HL-60 (cell line): ENCODE measurements at regions not wholly inside any gene's neighbourhood (a gene's known extent, or its start where the extent isn't known, plus 50 kb on each side); places are given as distances from the start of the nearest gene placed in this dataset.

Experiments used
- DNase-seq, 2 experiments: peaks; one replicate each; pipeline ENCODE4 v3.0.0-alpha.2; 2010 to 2020; ENCODE audit warnings: low read depth in 1 of 2, low spot score in 1 of 2
- H3K27ac ChIP-seq: fragments of 250-450 bp; sonication (Bioruptor Pico); replicated peaks from 2 replicates; pipeline ENCODE4 v1.5.1; 2020; ENCODE audit warnings: mild to moderate bottlenecking, moderate library complexity
- H3K27me3 ChIP-seq: fragments of 250-450 bp; sonication (Bioruptor Pico); 2 replicates; pipeline ENCODE4 v1.5.1; 2021; ENCODE audit warnings: mild to moderate bottlenecking, moderate library complexity; ENCODE audit not compliant: insufficient read depth, poor library complexity, severe bottlenecking
- H3K4me3 ChIP-seq: replicated peaks from 2 replicates; pipeline ENCODE4 v1.5.1; 2011; ENCODE audit warnings: mild to moderate bottlenecking, control low read depth, low read length; ENCODE audit not compliant: insufficient read depth
- CTCF ChIP-seq: IDR thresholded peaks from one replicate; pipeline ENCODE4 v1.5.1; 2011; ENCODE audit warnings: low read length, control low read depth, inconsistent platforms; ENCODE audit not compliant: insufficient read depth
- GABPA ChIP-seq: IDR thresholded peaks from 2 replicates; pipeline ENCODE4 v1.6.1; 2012; ENCODE audit warnings: low read depth
- POLR2AphosphoS5 ChIP-seq: IDR thresholded peaks from 2 replicates; pipeline ENCODE4 v1.6.1; 2012; ENCODE audit warnings: low read depth
- SPI1 ChIP-seq: IDR thresholded peaks from 2 replicates; pipeline ENCODE4 v1.6.1; 2012; ENCODE audit warnings: low read depth, mild to moderate bottlenecking, borderline replicate concordance
- TF ChIP-seq, protein P1 (sequence below): IDR thresholded peaks from 2 replicates; pipeline ENCODE4 v1.6.1; 2012; ENCODE audit warnings: low read depth; ENCODE audit not compliant: insufficient replicate concordance

DNA sequence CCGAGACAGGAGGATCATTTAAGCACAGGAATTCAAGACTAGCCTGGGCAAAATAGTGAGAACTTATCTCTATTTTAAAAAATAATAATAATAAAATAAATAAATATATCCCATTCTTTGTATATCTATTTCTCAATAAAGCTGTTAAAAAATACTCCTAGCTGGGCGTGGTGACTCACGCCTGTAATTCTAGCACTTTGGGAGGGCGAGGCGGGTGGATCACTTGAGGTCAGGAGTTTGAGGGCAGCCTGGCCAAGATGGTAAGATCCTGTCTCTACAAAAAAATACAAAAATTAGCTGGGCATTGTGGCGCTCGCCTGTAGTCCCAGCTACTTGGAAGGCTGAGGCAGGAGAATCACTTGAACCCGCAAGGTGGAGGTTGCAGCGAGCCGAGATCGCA lies 75.7 kb upstream of the TBX3 start:
- no peak for DNase-seq
- H3K27ac ChIP-seq = no peak overlapping the region
- TF ChIP-seq CTCF = no peak
- TF ChIP-seq, protein P1, sequence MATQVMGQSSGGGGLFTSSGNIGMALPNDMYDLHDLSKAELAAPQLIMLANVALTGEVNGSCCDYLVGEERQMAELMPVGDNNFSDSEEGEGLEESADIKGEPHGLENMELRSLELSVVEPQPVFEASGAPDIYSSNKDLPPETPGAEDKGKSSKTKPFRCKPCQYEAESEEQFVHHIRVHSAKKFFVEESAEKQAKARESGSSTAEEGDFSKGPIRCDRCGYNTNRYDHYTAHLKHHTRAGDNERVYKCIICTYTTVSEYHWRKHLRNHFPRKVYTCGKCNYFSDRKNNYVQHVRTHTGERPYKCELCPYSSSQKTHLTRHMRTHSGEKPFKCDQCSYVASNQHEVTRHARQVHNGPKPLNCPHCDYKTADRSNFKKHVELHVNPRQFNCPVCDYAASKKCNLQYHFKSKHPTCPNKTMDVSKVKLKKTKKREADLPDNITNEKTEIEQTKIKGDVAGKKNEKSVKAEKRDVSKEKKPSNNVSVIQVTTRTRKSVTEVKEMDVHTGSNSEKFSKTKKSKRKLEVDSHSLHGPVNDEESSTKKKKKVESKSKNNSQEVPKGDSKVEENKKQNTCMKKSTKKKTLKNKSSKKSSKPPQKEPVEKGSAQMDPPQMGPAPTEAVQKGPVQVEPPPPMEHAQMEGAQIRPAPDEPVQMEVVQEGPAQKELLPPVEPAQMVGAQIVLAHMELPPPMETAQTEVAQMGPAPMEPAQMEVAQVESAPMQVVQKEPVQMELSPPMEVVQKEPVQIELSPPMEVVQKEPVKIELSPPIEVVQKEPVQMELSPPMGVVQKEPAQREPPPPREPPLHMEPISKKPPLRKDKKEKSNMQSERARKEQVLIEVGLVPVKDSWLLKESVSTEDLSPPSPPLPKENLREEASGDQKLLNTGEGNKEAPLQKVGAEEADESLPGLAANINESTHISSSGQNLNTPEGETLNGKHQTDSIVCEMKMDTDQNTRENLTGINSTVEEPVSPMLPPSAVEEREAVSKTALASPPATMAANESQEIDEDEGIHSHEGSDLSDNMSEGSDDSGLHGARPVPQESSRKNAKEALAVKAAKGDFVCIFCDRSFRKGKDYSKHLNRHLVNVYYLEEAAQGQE = no peak
- H3K27me3 ChIP-seq = no peaks in the 10 kb centered on the region
- H3K4me3 ChIP-seq = no peak overlapping the region

DNA sequence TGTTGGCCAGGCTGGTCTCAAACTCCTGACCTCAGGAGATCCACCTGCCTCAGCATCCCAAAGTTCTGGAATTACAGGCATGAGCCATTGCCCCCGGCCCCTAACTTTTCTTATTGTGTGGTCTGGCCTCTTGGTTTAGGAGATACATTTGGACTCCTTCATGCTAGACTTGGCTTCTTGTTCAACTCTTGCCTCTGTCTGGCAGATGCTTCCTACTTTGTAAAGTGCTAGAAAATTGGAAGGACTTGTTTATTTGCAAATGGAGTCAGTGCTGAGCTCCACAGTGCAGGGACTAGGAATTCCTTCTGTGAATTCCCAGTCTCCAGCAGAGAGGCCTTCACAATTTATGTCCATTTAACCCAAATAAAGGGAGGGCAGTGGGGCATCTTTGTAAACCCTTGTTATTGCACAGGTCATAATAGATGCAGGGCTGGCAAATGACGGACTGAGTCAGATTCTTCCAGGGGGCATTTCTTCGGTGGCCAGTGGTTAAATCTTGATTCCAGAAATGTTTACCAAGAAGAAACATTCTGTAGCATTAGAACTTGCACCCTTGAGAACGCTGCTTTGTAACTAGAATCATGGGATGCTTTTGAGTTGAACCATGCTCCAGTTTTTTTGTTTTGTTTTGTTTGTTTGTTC lies 73.8 kb upstream of the TBX3 start:
- no peak overlapping the region for H3K27ac ChIP-seq
- DNase-seq = no peak
- no peak overlapping the region for H3K4me3 ChIP-seq
- TF ChIP-seq GABPA = no peak
- TF ChIP-seq, protein P1 = no peak
- TF ChIP-seq POLR2AphosphoS5 = no peak
- no peak for TF ChIP-seq CTCF
- no peak for TF ChIP-seq SPI1
- H3K27me3 ChIP-seq = no peaks in the 10 kb centered on the region

DNA sequence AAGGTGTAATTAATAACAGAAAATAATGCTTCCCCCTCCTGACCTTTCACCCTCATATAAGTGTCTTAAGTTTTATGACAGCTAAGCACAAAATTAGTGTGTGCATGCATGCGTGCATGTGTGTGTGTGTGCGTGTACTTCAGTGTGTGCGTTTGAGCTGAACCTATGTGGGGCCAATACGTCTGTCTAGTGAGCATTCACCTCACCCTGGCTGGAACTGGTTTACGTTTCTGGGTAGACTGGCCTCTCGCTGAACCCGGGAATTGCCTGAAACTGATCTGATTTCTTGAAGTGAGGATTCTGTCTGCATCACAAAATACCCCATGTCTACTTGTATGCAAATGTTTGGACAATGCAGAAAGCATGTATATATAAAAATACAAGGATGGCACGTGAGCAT lies 68.2 kb upstream of the TBX3 start:
- no peak overlapping the region for H3K4me3 ChIP-seq
- H3K27me3 ChIP-seq = no peaks in the 10 kb centered on the region
- DNase-seq = no peak
- no peak overlapping the region for H3K27ac ChIP-seq
- TF ChIP-seq CTCF (no peak), GABPA (no peak), SPI1 (no peak), POLR2AphosphoS5 (no peak)
- TF ChIP-seq, protein P1 = no peak
